ENCODE measurements at regions not wholly inside any gene's neighbourhood (a gene's known extent, or its start where the extent isn't known, plus 50 kb on each side); places are given as distances from the start of the nearest gene placed in this dataset.
"Not testable (repeated sequence)": the region's sequence is repeated elsewhere in the genome, so short reads cannot be mapped to it uniquely, and the experiment has no call there.

- no peak for DNase-seq
Measured at GRCh38 chr1:47523835-47524215, 86.0 kb downstream of the FOXD2 start.

DNA sequence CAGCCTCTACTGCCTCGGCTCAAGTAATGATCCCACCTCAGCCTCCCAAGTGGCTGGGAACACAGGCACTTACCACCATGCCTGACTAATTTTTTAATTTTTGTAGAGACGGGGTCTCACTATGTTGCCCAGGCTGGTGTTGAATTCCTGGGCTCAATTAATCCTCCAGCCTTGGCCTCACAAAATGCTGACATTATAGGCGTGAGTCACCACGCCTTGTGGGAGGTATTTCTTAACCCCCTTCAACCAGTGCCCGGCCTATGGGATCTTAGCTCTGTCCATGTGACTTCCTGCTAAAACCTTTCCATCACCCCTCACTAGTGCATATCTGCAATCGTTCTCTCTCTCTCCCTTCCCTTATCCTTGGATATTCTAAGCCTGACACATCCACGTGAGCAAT, 86.4 kb downstream of the FOXD2 start:
- no peak for DNase-seq

GRCh38 chr1:47527653-47528272, 89.9 kb downstream of the FOXD2 start:
- DNase-seq: no peak

GRCh38 chr1:47529520-47530098, 91.8 kb downstream of the FOXD2 start:
- no peak for DNase-seq

DNA sequence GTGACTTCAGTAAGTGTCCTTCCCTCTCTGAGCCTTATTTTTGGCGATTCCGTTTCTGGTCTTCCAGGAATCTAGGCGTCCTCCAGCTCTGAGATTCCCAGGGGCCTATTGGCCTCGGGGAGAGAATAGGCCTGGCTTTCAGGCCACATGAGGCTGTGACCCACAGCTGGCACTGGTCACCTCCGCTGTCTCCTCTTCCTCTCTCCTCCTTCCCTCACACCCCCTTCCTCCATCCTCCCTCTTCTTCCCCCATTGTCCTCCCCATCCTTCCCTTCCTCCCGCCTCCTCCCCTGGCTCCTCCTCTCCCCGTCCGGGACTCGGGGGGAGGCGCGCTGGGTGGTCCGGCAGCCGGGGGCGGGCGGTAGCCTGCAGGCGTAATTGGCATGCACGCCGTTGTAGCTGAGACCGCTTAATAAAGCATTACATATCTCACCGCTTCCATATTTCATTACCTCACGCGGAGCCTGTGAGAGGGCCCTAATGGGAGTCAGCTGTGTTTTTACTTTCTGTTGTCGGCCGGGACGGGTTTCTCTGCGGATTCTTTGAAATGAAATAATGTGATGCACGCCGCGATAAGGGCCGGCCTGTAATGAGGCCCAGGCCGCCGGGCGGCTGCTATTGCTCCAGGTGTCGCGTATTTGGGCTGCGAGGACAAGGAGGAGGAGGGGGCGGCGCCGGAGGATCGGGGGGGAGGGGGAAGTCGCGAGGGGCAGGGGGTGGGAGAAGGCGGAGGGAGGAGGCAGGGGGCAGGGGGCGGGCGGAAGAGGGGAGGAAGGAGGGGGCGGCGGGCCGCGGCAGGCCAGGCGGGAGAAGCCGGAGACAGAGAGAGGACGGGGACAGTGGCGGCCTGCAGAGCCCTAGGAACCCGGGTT, 95.3 kb downstream of the FOXD2 start:
- DNase-seq: no peak

DNA sequence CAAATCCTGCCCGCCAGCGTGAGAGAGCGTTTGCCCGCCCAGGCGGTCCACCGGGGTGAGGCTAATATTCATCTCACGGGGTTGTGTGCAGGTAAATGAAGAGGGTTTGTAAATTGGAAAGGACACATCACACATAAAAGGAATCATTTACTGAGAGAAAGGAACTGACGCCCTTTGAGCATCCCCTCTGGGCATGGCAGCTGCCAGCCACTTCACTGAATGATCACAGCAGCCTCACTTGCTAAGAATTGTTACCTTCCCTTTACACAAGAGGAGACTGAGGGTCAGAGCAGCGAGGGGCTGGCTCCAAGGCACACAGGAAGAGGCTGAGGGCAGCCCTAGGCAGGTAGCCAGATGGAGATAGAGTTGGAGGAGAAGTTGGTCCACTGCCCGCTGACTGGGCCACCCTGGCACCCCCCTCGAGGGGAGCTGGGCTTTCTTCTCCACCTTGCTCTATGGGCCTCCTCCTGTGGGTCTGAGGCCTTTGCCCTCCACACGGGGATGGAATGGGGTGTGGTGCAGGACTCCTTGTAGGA, 96.0 kb downstream of the FOXD2 start:
- no peak for DNase-seq

DNA sequence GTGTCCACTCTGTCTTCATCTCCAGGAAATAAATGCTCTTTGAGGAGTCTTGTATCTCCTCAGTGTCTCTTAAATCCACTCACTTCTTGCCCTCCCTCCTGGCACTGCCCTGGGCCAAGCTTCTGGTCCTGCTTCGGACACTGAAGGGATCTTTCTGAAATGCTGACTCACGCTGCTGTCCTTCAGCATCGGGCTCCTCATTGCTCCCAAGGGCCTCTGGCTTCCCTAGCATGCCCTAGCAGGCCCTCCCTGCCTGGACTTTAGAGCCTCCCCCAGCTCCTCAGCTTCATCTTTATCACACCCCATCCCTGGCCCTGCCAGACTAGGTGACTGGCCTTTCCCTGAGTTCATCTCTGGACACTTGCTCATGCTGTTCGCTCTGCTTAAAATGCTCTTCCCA, 96.6 kb downstream of the FOXD2 start:
- DNase-seq: no peak

- no peak for DNase-seq
Measured at GRCh38 chr1:47536646-47537118, 98.8 kb downstream of the FOXD2 start.

GRCh38 chr1:47537268-47537667, 99.4 kb downstream of the FOXD2 start:
- DNase-seq: no peak

DNA sequence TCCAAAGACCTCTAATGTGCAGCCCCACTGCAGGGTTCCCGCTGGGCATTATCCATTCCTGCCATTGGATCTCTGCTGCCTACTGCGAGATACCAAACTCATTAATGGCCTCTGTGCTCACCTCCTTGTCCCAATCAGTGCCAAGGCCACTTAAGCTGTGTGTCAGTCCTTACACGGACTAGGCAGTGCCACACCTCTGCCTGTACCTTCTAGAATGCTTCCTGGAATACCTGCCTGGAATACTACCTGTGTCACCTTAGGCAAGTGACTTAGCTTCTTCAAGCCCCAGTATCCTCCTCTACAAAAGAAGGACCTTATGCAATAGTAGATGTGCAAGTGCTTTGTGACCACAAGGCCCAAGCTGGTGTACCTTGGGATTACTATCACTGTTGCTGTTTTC, 100.1 kb downstream of the FOXD2 start:
- no peak for DNase-seq

DNA sequence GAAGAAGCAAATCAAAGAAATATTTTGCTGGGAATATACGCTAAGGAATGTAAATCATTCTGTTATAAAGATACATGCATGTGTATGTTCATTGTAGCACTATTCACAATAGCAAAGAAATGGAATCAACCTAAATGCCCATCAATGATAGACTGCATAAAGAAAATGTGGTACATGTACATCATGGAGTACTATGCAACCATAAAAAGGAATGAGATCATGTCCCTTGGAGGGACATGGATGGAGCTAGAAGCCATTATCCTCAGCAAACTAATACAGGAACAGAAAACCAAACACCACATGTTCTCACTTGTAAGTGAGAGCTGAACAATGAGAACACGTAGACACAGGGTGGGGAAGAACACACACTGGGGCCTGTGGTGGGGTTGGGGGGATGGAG, 100.7 kb downstream of the FOXD2 start:
- DNase-seq: not testable (repeated sequence)

- not testable (repeated sequence) for DNase-seq
Measured at GRCh38 chr1:47541705-47542104, 103.9 kb downstream of the FOXD2 start.

GRCh38 chr1:47543089-47543488, 105.2 kb downstream of the FOXD2 start:
- DNase-seq: not testable (repeated sequence)

DNA sequence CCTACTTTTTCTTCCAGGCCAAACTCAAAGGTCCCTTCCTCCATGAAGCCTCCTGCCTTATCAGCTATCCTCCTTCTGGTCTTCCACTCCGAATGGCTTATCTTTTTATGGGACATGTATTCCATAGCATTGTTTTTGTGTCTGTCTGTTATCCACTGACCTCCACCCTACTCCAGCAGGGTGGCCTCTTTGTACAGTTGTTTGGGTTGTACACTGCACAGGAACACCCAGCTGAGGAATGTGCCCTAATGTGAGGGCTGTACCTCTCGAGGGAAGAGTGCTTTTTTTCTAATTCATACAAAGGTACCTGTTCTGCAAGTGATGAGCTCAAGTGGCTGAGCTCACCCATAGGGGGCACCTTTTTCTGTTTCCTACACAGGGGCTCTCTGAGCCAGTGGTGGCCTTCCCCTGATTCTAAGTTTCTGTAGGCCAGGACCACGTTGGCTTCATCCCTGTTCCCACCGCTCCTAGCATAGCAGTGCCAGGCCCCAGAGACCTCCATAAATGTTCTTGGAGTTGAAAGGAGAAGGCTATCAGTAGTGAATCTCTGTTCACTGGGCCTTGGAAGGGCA, 108.2 kb downstream of the FOXD2 start:
- no peak for DNase-seq

- peak; percentile 34 for DNase-seq
Measured at GRCh38 chr1:47547753-47548573, 110.1 kb downstream of the FOXD2 start.

- no peak for DNase-seq
Measured at GRCh38 chr1:47548637-47549036, 110.8 kb downstream of the FOXD2 start.

DNA sequence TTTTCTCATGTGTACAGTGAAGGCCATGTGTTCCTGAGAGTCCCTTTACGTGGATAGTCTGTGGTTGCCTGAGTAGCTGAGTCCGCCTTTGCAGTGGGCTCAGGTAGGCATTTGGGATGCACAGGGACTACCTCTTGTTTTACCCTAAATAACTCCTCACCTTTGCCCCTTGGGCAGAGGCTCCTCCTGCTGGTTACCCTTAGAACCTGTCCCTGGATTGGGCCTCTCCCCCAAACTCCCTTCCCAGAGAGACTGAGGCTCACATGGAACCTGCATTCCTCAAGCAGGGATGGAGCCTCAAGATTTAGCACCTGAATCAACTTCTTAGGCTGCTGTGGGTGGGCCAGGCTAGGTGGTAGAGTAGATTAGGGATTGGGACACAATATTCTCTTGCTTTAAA, 111.7 kb downstream of the FOXD2 start:
- DNase-seq: no peak

DNA sequence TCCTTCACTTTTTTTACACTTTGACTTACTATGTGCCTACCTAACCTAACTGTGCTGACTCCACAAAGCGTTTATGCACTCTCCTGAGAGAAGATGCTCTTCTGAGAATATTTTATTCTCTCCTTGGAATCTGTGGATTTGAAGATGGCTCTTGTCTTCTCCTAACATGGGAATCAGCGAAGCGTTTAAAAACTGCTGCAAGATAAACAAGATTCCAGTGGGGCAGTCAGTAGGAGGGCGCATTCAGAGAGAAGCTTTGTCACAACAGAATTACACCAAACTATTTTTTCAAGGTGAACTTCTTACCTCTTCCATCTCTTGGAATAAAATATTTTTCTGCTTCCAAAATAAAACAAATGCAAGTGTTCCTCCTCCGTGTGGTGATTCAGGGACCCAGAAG, 113.1 kb downstream of the FOXD2 start:
- DNase-seq: no peak

GRCh38 chr1:47551971-47552528, 114.2 kb downstream of the FOXD2 start:
- DNase-seq: no peak

DNA sequence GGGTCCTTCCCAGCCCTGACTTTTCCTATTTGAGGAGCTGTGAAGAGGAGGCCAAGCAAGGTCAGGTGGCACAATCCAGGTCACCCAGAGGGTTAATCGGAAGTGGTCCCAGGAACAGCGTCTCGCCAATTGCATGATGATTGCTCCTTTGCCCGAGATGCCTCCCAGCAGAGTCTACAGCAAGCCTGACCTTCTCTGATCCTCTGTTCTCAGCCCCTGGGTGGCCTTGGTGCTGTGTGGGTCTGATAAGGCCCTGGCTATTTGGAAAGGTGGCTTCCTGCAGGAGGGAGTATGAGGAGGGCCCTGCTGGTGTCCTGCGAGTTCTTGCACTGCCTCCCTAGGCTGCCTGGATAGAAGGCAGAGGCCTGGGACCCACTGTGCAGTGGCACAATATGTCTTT, 116.2 kb downstream of the FOXD2 start:
- no peak for DNase-seq

DNA sequence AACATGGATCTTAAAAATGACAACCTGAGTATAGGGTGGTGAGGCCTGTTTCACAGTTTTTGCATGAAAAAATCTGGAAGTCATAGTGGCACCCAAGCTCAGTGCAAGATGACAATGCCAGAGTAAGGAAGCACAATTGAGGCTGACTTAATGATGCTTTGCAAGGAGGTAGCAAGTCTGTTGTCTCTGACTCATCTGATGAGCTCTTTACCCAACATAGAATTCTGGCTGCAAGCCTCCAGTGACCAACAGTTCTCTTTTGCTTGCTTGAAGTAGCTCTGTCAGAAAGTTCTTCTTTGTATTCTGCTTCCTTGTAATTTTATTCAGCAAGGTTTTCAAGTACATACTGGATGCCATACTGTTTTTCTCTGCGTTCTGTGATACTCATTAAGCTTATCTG, 117.1 kb downstream of the FOXD2 start:
- no peak for DNase-seq

DNA sequence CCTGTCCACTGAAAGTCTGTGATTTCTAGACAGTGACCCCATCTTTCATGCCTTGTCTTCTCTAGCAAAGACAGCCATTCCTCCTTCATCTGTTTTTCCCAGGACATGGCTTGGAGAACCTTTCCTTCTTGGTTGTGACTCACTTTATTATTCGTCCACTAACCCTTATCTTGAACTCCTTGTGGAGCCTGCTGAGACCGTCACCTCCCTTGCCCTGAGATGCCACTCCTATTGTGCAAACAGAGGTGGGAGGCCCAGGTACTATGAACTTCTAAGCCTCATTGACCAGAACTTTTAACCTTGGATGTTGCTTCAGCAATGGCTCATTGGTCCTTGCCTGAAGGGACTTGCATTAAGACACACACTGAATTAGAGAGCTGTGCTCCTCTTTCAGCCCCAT, 117.5 kb downstream of the FOXD2 start:
- no peak for DNase-seq

Measured in activated effector memory CD4-positive, alpha-beta T cell treated with anti-CD3 and anti-CD28 coated beads, Interleukin-2, amount 50 U/mL, for 16 hours (primary cell).